Right hindlimb (tissue), 1 donor: ENCODE measurements at regions not wholly inside any gene's neighbourhood (a gene's known extent, or its start where the extent isn't known, plus 50 kb on each side); places are given as distances from the start of the nearest gene placed in this dataset.
"Not testable (repeated sequence)": the region's sequence is repeated elsewhere in the genome, so short reads cannot be mapped to it uniquely, and the experiment has no call there.

ENCODE experiments used
- DNase-seq: peaks from one replicate; pipeline ENCODE4 v3.0.0-alpha.2; 2018

DNA sequence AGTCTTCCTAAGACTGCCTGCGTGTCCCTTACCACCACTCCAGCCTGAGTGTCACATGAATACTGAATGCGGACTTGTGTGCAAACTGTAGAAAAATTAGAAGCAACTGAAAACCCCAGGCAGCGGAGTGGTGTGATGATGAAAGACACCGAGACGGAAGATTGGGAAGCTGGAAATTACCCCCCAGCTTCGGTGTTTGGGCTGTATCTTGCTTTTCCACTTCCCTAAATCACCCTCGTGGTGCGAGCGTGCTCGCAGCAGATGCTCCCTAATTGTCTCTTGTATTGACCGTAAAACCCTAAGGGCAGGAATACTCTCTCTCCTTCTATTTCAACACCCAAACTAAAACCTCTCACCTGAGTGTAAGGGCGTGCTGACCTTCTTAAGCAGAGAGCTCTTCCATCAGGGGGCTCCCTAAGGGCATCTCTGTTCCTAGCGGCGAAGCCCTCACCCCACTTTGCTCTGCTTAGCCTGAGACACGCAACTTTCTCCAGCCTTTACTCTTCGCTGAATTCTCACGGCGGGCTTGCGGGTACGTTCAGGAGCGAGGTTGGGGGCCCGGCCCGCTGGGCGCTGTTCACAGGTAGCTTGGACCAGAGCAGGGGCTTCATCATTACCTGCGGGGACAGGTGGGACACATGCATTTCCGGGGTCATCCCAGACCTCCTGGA is 62.4 kb downstream of the CRYBB2 start:
- DNase-seq: no peak

DNA sequence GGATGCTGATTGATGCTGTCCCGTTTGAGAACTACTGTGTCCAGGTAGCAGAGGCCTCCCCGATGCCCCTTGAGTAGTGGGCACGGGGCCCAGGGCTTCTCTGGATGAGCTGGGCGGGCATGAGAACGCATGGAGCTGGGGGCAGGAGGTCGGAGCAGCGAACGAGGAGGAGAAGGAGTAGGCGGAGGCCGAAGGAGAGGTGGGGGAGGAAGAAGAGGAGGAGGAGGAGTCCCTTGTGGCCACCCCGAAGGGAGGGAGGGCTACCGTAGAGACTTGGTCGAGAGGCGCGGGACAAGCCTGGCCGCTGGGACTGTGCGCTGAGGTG is 62.9 kb downstream of the CRYBB2 start:
- DNase-seq: no peak

DNA sequence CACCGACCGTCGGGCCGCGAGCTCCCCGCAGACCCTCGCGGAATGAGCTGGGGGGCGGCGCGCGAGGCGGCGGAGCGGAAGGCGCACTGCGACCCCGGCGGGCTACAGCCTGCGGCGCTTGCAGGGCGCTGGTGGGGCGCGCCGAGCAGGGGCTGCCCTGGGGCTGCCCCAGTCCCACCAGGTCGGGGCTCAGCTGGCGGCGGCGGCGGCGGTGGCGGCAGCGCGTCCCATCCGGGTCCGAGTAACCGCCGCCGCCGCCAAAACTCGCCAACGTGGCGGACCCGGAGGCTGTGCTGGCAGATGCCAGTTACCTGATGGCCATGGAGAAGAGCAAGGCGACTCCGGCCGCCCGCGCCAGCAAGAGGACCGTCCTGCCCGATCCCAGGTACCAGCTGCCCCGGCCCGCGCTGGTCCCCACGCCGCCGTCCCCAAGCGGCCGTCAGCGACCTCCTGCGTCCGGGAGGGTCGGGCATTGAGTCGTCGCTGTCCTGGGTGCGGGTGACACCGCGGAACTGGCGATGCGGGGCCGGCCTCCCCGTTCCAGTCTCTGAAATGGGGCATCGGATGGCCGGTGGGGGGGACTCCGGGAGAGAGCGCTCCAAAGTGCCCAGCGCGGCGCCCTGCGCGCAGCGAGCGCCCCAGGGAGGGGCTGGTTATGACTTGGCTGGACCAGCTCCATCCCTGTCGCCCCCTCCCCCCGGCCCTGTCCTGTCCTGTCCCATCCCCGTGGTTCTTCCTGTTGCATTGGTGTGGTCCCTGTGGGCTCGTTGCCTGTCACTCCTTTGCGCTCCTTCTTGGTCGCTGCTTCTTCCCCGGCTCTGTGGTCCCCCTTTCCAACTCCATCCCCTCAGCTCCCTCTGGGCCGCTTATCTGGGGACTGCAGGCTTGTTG is 63.5 kb downstream of the CRYBB2 start:
- no peak for DNase-seq

DNA sequence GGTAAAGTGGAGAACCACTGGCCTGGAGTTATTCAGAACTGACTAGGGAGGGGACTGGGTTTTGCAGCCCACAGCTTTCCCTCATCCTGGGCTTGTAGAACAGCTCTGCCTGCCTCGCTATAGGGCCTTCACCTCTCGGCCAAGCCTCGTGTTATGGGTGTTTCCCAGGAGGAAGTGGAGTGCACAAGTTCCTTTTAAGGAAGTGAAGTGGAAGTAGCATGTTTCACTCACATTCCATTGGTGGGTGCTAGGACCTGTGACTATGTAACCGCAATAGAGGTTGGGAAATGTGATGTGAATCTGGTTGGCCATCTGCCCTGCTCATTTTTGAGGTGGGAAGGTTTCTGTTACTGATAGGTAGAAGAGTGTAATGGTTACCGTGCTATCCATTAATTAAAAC is 69.0 kb downstream of the CRYBB2 start:
- not testable (repeated sequence) for DNase-seq

DNA sequence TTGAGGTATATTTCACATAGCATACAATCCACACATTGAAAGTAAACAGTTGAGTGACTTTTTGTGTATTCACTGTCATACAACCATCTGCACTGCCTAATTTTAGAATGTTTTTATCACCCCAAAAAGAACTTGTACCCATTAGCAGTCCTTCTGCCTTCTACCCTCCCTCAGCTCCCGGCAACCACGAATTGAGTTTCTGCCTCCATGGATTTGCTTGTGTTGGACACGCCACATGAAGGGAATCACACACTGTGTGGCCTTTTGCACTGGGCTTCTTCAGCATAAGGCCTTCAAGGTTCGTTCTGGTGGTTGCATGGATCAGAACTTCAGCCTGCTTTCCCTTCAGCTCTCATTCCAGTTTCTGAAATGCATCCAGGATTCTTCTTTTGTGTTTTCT is 82.5 kb downstream of the CRYBB2 start:
- not testable (repeated sequence) for DNase-seq

DNA sequence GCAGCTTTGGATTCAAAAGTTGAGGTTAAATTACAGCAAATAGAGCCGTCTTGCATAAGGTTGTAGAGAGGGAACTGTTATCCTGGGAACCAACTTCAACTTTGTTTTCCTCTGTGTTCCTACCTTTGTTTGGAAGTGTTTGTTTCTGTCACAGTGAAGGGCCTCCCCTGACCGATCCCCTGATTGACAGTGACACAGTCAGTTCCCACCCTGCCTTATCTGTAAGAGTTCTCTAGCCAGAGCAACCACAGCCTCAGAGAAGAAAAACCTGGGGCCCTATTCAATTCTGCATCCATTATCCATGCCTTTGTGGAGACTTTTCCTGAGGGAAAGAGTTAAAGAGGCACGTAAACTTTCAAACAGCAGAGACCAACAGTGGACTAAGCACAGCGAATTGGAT is 90.1 kb downstream of the CRYBB2 start:
- DNase-seq: not testable (repeated sequence)

DNA sequence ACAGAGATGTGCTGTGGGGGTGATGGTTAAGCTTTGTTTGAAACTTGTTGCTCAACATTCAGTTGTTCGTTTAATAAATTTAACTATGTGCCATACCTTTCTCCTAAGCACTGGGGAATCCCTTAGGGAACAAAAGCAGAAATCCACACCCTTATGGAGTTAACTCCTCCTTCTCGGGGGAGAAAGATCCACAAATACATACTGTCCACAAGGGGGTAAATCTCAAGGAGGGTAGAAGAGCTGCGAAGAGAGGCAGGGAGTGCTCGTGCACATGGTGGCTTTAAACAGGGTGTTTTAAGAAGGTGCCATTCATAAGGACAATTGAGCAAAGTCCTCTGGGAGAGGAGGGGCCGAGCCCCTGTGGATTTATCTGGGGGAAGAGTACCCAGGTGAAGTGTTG is 92.5 kb downstream of the CRYBB2 start:
- DNase-seq: not testable (repeated sequence)

DNA sequence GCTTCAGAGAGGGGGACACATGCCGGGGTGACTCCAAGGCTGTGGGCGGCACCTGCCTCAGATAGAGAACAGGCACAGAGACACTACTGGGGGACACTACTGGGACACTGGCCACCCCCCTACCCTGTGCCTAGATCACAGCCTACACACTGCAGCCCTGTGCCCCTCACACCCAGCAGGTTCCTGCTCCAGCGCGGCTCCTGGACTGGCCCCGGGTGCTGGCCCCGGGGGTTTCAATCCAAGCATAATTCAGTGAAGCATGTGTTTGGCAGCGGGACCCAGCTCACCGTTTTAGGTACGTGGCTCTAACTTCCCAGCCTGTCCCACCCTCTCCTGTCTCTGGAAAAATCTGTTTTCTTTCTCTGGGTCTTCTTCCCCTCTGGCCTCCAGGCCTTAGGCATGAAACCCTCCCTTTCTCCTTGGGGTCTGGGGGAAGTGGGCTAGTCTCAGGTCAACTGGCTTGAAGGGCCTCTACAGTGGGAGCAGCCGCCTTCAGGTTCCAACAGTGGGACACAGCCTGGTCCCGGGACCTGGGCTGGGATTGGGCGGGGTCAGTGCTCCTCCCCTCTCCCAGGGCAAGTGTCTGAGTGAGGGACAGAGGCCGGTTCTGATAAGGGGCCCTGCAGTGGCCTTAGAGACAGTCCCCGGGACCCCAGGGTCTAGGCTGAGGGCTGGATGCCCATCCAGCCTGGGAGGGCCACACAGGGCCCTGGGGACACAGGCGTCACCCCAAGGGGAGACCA is 98.8 kb downstream of the CRYBB2 start:
- DNase-seq: no peak

DNA sequence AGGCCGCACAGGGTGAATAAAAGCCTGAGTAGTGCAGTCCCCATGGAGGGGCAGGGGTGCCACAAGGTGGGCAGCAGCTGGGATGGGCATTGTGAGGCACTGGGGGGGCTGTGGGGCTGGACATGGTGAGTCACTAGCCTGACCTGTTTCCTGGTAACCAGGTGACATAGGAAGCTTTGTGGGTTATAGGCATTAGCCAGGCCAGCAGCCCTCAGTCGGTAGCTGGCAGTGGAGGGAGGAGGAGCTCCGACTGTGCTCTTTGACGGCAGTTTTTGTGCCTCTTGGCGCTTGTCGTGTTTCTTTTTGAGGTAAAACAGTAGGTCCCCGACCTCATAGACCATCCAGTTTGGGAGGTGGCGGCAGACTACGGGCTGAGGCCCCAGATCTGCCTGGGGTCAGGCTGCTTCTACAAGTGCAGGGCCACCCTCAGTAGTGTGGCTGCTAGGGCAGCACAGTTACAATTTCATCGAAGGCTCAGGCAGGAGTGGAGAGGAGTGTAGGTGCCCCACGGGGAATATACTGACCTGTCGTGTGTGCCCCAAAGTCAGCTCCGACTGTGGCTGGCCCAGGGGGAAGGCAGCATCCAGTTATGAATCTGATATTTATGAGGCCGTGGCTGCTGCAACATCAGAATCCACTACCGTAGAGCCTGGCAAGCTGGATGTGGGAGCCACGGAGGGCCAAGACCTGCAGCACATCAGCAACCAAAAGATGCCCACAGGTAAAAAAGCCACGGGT is 107.7 kb downstream of the CRYBB2 start:
- DNase-seq: no peak

DNA sequence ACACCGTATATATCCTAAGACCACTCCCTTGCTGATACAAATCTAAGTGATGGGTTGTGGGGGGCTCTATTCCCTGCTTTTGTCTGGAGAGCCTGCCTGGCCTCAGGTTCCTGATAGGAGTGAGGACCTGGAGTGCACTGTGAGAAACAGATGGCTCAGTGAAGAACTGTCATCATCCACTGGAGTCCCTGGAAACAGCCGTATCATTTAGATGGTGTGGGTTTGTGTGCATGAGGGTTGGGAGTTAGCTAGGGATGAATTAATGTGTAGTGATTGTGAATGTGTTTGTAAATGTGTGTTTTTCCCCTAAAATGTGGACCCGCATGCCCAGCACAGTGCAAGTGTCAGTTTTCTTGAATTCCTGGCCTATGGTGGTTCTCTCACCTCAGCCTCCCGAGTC is 111.6 kb downstream of the CRYBB2 start:
- no peak for DNase-seq

DNA sequence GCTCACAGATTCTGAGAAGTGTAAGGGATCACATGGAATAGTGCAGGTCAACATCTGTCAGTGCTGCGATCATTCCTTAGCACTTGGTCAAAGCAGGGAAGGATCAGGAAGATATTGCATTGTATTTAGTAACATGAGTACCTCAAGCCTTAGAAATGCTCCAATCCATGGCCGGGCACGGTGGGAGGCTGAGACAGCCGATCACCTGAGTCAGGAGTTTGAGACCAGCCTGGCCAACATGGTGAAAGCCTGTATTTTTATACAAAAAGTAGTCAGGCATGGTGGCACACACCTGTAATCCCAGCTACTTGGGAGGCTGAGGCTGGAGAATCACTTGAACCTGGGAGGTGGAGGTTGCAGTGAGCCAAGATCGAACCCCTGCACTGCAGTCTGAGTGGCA is 112.5 kb downstream of the CRYBB2 start:
- not testable (repeated sequence) for DNase-seq

DNA sequence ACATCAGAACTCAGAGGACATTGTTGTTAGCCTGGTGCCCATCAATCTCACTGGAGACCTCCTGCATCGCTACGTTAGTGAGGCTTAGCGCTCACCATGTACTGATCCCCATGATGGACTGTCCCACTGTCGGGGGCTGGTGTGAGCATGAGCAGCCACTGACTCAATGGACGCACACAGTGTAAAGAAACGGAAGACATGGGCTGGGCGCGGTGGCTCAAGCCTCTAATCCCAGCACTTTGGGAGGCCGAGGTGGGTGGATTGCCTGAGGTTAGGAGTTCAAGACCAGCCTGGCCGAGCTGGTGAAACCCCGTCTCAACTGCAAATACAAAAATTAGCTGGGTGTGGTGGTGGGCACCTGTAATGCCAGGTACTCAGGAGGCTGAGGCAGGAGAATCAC is 112.9 kb downstream of the CRYBB2 start:
- no peak for DNase-seq

DNA sequence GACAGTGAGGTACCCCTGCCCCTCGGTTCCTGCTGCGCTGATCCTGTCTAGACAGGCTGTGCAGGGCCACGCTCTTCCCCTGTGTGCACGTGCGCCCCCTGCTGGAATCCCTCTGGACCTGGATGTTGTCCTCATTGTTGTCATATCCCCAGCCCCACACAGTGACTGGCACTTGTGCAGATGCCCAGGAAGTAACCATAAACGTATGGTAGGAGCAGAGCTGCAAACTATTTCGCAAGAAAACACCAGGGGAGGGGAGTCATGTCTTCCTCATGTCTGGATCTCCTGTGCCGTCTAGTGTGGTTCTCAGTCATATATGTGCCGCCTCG is 114.7 kb downstream of the CRYBB2 start:
- DNase-seq: no peak

DNA sequence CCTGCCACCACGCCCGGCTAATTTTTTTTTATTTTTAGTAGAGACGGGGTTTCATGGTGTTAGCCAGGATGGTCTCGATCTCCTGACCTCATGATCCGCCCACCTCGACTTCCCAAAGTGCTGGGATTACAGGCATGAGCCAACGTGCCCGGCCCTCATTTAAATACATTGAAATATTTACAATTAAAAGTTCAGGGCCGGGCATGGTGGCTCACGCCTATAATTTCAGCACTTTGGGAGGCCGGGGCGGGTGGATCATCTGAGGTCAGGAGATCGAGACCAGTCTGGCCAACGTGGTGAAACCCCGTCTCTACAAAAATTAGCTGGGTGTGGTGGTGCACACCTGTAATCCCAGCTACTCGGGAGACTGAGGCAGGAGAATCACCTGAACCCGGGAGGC is 115.2 kb downstream of the CRYBB2 start:
- DNase-seq: not testable (repeated sequence)

DNA sequence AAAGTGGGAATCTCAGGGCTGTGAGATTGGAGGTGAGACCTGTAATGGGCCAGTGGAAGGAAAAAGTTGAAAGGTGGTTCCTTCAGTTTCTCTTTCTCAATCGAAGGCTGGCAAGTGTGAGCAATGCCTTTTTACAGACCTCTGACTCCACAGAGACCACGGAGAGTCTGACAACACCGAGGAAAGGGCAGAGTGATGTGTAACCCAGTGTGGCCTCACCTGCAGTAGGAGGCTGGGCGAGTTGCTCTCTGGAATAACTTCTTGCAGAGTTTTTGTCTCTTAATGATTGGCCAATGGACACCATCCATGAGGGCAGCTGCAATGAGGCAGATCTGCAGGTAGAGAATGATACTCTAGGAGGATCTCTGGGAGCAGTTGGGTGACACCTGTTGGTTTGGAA is 115.8 kb downstream of the CRYBB2 start:
- not testable (repeated sequence) for DNase-seq

DNA sequence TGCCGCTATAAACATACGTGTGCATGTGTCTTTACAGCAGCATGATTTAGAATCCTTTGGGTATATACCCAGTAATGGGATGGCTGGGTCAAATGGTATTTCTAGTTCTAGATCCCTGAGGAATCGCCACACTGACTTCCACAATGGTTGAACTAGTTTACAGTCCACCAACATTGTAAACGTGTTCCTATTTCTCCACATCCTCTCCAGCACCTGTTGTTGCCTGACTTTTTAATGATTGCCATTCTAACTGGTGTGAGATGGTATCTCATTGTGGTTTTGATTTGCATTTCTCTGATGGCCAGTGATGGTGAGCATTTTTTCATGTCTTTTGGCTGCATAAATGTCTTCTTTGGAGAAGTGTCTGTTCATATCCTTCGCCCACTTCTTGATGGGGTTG is 121.1 kb downstream of the CRYBB2 start:
- not testable (repeated sequence) for DNase-seq

DNA sequence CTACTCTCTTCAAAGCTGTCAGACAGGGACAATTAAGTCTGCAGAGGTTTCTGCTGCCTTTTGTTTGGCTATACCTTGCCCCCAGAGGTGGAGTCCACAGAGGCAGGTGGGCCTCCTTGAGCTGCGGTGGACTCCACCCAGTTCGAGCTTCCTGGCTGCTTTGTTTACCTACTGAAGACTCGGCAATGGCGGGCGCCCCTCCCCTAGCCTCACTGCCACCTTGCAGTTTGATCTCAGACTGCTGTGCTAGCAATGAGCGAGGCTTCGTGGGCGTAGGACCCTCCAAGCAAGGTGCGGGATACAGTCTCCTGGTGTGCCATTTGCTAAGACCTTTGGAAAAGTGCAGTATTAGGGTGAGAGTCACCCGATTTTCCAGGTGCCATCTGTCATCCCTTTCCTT is 124.9 kb downstream of the CRYBB2 start:
- DNase-seq: not testable (repeated sequence)

DNA sequence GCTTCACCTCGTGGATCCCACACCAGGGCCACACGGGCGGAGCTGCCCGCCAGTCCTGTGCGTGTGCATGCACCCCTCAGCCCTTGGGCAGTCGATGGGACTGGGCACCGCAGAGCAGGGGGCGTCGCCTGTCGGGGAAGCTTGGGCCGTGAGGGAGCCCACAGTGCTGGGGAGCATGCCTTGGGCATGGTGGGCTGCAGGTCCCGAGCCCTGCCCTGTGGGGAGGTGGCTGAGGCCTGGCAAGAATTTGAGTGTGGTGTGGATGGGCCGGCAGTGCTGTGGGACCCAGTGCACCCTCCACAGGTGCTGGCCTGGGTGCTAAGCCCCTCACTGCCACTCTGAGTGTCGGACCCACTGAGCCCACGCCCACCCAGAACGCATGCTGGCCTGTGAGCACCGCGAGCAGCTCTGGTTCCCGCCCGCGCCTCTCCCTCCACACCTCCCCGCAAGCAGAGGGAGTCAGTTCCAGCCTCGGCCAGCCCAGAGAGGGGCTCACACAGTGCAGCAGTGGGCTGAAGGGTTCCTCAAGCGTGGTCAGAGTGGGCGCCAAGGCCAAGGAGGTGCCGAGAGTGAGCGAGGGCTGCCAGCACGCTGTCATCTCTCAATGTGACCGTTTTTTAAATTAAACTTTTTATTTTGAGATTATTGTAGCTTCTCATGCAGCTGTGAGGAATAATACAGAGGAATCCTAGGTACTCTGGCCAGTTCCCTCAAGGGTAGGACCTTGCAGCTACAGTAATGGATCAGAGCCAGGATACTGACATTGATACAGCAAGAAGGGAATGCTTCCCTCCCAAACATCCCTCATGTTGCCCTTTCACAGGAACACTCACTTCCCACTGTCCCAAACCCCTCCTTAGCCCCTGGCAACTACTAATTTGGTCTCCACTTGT is 127.7 kb downstream of the CRYBB2 start:
- no peak for DNase-seq

DNA sequence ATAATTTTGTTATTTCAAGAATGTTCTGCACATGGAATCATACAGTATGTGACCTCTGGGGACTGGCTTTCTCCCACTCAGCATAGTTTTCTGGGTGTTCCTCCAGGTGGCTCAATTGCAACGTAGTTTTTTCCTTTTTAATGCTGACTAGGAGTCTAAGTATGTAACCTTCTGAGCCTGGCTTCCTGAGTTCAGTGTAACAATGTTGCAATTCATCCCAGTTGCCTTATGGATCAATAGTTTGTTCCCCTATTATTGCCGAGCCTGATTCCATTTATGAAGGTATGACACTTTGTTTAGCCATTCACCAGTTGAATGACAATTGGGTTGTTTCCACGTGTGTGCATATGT is 128.3 kb downstream of the CRYBB2 start:
- no peak for DNase-seq

DNA sequence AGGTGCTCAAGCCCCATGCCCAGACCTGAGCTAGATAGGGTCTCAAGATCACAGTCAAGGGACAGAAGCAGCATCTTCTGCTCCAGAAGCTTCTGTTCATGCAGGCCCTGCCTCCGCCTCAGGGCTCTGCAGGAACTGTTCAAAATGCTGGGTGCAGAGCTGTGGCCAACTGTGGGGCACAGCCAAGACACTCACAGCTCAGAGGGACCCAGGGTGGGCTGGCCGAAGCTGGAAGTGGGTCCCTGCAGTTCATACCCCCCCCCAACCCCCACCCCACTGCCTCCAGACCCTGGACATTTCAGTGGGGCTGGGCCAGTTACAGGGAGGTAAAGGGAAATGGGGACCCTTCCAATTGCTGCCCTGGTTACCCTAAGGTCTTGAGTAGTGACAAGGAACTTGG is 129.0 kb downstream of the CRYBB2 start:
- DNase-seq: no peak

DNA sequence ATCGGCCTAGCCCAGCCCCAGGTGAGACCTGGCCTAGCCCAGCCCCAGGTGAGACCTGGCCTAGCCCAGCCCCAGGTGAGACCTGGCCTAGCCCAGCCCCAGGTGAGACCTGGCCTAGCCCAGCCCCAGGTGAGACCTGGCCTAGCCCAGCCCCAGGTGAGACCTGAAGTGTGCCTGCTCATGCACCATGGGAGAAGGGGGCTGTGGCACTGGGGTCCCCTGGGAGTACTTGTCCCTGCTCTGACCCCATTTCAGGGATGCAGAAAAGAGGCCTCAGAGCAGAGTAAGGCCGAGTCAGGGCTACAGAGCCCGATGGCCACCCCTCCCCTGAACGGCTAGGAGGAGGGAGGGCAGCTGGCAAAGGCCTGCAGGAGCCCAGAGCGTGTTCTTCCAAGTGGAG is 129.6 kb downstream of the CRYBB2 start:
- DNase-seq: not testable (repeated sequence)

DNA sequence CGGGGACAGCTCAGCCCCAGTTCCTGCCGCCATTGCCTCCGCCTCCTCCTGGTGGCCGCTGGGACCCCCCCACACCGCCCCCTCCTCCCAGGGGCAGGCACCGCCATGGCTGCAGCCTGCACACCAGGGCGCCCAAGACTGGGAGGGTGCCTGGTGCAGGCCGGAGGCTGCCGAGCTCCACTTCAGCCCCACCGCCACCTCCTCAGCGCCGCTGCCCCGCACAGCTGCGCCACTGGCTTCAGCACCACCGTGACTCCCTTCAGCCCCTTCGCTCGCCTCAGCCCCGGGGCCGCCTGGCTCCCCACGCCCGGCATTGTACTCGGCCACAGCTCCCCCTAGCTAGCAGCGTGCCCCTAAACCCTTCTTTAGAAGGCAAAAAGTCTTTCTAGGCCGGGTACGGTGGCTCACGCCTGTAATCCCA is 131.1 kb downstream of the CRYBB2 start:
- DNase-seq: no peak
